HepG2 (cell line): ENCODE measurements at regions not wholly inside any gene's neighbourhood (a gene's known extent, or its start where the extent isn't known, plus 50 kb on each side); places are given as distances from the start of the nearest gene placed in this dataset.

ENCODE experiments used
- LCORL ChIP-seq, 2 experiments: fragments of 450-650 bp in 1 of 2; sonication (generic) in 1 of 2; formaldehyde crosslinking in 1 of 2; IDR thresholded peaks; 2 replicates each; pipeline versions ENCODE4 v1.5.0 to v1.6.1; 2017 to 2020; ENCODE audit warnings: antibody characterized with exemption in 1 of 2, missing genetic modification reagents in 1 of 2
- MAFF ChIP-seq: IDR thresholded peaks from 2 replicates; pipeline ENCODE4 v1.6.1; 2011; ENCODE audit warnings: low read depth, low read length, improper control_type of control experiment
- SETDB1 ChIP-seq: sonication (generic); formaldehyde crosslinking; IDR thresholded peaks from 2 replicates; pipeline ENCODE4 v1.5.1; 2020; ENCODE audit warnings: missing genetic modification reagents, mild to moderate bottlenecking, borderline replicate concordance
- ZNF12 ChIP-seq: sonication (generic); formaldehyde crosslinking; IDR thresholded peaks from 2 replicates; pipeline ENCODE4 v1.5.0; 2020; ENCODE audit warnings: missing genetic modification reagents
- ZNF607 ChIP-seq: sonication (generic); formaldehyde crosslinking; IDR thresholded peaks from 2 replicates; pipeline ENCODE4 v1.5.1; 2020; ENCODE audit warnings: missing genetic modification reagents, mild to moderate bottlenecking, borderline replicate concordance
- TF ChIP-seq, protein P1 (sequence below): sonication (generic); formaldehyde crosslinking; conservative IDR thresholded peaks from 2 replicates; pipeline ENCODE4 v1.4.0; 2020; ENCODE audit warnings: missing genetic modification reagents
- TF ChIP-seq, protein P2 (sequence below): sonication (generic); formaldehyde crosslinking; IDR thresholded peaks from 2 replicates; pipeline ENCODE4 v1.5.1; 2020; ENCODE audit warnings: missing genetic modification reagents, mild to moderate bottlenecking, borderline replicate concordance
- TF ChIP-seq, protein P3 (sequence below): sonication (generic); formaldehyde crosslinking; IDR thresholded peaks from 2 replicates; pipeline ENCODE4 v1.4.0; 2020; ENCODE audit warnings: missing genetic modification reagents, borderline replicate concordance
- TF ChIP-seq, protein P4 (sequence below): IDR thresholded peaks from 2 replicates; pipeline ENCODE4 v1.6.1; 2016; ENCODE audit warnings: low read depth, missing genetic modification reagents, missing compliant biosample characterization

DNA sequence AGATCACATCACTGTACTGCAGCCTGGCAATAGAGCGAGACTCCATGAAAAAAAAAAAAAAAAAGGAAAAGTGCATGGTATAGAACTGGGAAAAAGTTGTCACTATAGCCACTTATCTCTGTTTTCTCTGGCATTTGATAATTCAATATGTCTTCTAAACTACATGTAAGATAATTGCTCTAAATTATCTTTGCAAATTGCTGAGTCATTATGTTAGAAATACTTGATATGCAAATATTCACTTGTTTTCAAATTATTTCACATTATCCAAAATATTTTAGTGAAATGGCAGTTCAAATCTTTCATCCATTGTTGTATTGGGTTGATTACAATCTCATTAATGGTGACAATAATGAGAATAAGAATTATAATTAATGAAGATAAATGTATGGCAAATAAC is 1455.1 kb downstream of the KCNT2 start (continued):
- TF ChIP-seq, protein P1, sequence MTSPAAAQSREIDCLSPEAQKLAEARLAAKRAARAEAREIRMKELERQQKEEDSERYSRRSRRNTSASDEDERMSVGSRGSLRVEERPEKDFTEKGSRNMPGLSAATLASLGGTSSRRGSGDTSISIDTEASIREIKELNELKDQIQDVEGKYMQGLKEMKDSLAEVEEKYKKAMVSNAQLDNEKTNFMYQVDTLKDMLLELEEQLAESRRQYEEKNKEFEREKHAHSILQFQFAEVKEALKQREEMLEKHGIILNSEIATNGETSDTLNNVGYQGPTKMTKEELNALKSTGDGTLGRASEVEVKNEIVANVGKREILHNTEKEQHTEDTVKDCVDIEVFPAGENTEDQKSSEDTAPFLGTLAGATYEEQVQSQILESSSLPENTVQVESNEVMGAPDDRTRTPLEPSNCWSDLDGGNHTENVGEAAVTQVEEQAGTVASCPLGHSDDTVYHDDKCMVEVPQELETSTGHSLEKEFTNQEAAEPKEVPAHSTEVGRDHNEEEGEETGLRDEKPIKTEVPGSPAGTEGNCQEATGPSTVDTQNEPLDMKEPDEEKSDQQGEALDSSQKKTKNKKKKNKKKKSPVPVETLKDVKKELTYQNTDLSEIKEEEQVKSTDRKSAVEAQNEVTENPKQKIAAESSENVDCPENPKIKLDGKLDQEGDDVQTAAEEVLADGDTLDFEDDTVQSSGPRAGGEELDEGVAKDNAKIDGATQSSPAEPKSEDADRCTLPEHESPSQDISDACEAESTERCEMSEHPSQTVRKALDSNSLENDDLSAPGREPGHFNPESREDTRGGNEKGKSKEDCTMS (CRISPR knock-in tag), result no peak
- TF ChIP-seq, protein P2, sequence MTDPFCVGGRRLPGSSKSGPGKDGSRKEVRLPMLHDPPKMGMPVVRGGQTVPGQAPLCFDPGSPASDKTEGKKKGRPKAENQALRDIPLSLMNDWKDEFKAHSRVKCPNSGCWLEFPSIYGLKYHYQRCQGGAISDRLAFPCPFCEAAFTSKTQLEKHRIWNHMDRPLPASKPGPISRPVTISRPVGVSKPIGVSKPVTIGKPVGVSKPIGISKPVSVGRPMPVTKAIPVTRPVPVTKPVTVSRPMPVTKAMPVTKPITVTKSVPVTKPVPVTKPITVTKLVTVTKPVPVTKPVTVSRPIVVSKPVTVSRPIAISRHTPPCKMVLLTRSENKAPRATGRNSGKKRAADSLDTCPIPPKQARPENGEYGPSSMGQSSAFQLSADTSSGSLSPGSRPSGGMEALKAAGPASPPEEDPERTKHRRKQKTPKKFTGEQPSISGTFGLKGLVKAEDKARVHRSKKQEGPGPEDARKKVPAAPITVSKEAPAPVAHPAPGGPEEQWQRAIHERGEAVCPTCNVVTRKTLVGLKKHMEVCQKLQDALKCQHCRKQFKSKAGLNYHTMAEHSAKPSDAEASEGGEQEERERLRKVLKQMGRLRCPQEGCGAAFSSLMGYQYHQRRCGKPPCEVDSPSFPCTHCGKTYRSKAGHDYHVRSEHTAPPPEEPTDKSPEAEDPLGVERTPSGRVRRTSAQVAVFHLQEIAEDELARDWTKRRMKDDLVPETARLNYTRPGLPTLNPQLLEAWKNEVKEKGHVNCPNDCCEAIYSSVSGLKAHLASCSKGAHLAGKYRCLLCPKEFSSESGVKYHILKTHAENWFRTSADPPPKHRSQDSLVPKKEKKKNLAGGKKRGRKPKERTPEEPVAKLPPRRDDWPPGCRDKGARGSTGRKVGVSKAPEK, result no peak
- TF ChIP-seq, protein P3, sequence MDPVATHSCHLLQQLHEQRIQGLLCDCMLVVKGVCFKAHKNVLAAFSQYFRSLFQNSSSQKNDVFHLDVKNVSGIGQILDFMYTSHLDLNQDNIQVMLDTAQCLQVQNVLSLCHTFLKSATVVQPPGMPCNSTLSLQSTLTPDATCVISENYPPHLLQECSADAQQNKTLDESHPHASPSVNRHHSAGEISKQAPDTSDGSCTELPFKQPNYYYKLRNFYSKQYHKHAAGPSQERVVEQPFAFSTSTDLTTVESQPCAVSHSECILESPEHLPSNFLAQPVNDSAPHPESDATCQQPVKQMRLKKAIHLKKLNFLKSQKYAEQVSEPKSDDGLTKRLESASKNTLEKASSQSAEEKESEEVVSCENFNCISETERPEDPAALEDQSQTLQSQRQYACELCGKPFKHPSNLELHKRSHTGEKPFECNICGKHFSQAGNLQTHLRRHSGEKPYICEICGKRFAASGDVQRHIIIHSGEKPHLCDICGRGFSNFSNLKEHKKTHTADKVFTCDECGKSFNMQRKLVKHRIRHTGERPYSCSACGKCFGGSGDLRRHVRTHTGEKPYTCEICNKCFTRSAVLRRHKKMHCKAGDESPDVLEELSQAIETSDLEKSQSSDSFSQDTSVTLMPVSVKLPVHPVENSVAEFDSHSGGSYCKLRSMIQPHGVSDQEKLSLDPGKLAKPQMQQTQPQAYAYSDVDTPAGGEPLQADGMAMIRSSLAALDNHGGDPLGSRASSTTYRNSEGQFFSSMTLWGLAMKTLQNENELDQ (CRISPR knock-in tag), result no peak
- TF ChIP-seq MAFF, result peak; percentile 73
- TF ChIP-seq, protein P4, sequence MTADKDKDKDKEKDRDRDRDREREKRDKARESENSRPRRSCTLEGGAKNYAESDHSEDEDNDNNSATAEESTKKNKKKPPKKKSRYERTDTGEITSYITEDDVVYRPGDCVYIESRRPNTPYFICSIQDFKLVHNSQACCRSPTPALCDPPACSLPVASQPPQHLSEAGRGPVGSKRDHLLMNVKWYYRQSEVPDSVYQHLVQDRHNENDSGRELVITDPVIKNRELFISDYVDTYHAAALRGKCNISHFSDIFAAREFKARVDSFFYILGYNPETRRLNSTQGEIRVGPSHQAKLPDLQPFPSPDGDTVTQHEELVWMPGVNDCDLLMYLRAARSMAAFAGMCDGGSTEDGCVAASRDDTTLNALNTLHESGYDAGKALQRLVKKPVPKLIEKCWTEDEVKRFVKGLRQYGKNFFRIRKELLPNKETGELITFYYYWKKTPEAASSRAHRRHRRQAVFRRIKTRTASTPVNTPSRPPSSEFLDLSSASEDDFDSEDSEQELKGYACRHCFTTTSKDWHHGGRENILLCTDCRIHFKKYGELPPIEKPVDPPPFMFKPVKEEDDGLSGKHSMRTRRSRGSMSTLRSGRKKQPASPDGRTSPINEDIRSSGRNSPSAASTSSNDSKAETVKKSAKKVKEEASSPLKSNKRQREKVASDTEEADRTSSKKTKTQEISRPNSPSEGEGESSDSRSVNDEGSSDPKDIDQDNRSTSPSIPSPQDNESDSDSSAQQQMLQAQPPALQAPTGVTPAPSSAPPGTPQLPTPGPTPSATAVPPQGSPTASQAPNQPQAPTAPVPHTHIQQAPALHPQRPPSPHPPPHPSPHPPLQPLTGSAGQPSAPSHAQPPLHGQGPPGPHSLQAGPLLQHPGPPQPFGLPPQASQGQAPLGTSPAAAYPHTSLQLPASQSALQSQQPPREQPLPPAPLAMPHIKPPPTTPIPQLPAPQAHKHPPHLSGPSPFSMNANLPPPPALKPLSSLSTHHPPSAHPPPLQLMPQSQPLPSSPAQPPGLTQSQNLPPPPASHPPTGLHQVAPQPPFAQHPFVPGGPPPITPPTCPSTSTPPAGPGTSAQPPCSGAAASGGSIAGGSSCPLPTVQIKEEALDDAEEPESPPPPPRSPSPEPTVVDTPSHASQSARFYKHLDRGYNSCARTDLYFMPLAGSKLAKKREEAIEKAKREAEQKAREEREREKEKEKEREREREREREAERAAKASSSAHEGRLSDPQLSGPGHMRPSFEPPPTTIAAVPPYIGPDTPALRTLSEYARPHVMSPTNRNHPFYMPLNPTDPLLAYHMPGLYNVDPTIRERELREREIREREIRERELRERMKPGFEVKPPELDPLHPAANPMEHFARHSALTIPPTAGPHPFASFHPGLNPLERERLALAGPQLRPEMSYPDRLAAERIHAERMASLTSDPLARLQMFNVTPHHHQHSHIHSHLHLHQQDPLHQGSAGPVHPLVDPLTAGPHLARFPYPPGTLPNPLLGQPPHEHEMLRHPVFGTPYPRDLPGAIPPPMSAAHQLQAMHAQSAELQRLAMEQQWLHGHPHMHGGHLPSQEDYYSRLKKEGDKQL (CRISPR knock-in tag), result no peak
- TF ChIP-seq ZNF607 (CRISPR knock-in tag), result no peak
- TF ChIP-seq SETDB1, result no peak
- no peak for TF ChIP-seq LCORL (IDR thresholded peaks at IDR 0.05)
- TF ChIP-seq LCORL (CRISPR knock-in tag; IDR thresholded peaks at IDR 0.05), result no peak
- no peak for TF ChIP-seq ZNF12
